ENCODE measurements at regions not wholly inside any gene's neighbourhood (a gene's known extent, or its start where the extent isn't known, plus 50 kb on each side); places are given as distances from the start of the nearest gene placed in this dataset.
"Not testable (repeated sequence)": the region's sequence is repeated elsewhere in the genome, so short reads cannot be mapped to it uniquely, and the experiment has no call there.

GRCh38 chr12:105507311-105508038 is 177.0 kb downstream of the C12orf75 start:
- H3K36me3 Mint-ChIP-seq (ENCODE audit: low read depth) = no peaks in the 10 kb centered on the region
- no peak overlapping the region for H3K4me3 Mint-ChIP-seq
- ATAC-seq (replicated peaks) = no peak
- H3K9me3 Mint-ChIP-seq = no peaks in the 10 kb centered on the region
- H3K27me3 Mint-ChIP-seq = peaks cover 14% of the 10 kb centered on the region
- no peak overlapping the region for H3K27ac Mint-ChIP-seq
- H3K4me1 Mint-ChIP-seq = no peaks in the 10 kb centered on the region

GRCh38 chr12:105508096-105508495 is 177.6 kb downstream of the C12orf75 start:
- Mint-ChIP-seq H3K36me3 (ENCODE audit: low read depth) (no peaks in the 10 kb centered on the region), H3K27me3 (peaks cover 14% of the 10 kb centered on the region), H3K4me3 (no peak overlapping the region), H3K27ac (no peak overlapping the region), H3K4me1 (no peaks in the 10 kb centered on the region), H3K9me3 (no peaks in the 10 kb centered on the region)
- no peak for ATAC-seq (replicated peaks)

- no peaks in the 10 kb centered on the region for H3K36me3 Mint-ChIP-seq (ENCODE audit: low read depth)
- no peaks in the 10 kb centered on the region for H3K4me1 Mint-ChIP-seq
- H3K9me3 Mint-ChIP-seq = no peaks in the 10 kb centered on the region
- peaks cover 7% of the 10 kb centered on the region for H3K27me3 Mint-ChIP-seq
- no peak overlapping the region for H3K27ac Mint-ChIP-seq
- no peak for ATAC-seq (replicated peaks)
- no peak overlapping the region for H3K4me3 Mint-ChIP-seq
Observed at GRCh38 chr12:105510526-105510925, 180.0 kb downstream of the C12orf75 start.

- not testable (repeated sequence) for H3K4me1 Mint-ChIP-seq; H3K27ac Mint-ChIP-seq; H3K36me3 Mint-ChIP-seq (ENCODE audit: low read depth); H3K9me3 Mint-ChIP-seq; H3K4me3 Mint-ChIP-seq; ATAC-seq (replicated peaks); H3K27me3 Mint-ChIP-seq
Observed at GRCh38 chr12:105512861-105513260, 182.4 kb downstream of the C12orf75 start.

GRCh38 chr12:105522166-105522825 is 191.8 kb downstream of the C12orf75 start:
- peaks cover 17% of the 10 kb centered on the region for H3K27me3 Mint-ChIP-seq
- H3K27ac Mint-ChIP-seq = no peak overlapping the region
- no peaks in the 10 kb centered on the region for H3K36me3 Mint-ChIP-seq (ENCODE audit: low read depth)
- ATAC-seq (replicated peaks) = no peak
- H3K4me3 Mint-ChIP-seq = no peak overlapping the region
- no peaks in the 10 kb centered on the region for H3K4me1 Mint-ChIP-seq
- no peaks in the 10 kb centered on the region for H3K9me3 Mint-ChIP-seq

GRCh38 chr12:105523164-105524057 is 192.9 kb downstream of the C12orf75 start:
- Mint-ChIP-seq H3K9me3 (no peaks in the 10 kb centered on the region), H3K27ac (no peak overlapping the region), H3K27me3 (peaks cover 16% of the 10 kb centered on the region), H3K36me3 (ENCODE audit: low read depth) (no peaks in the 10 kb centered on the region), H3K4me1 (no peaks in the 10 kb centered on the region), H3K4me3 (no peak overlapping the region)
- no peak for ATAC-seq (replicated peaks)

- Mint-ChIP-seq H3K4me1 (no peaks in the 10 kb centered on the region), H3K9me3 (no peaks in the 10 kb centered on the region), H3K4me3 (no peak overlapping the region), H3K27ac (no peak overlapping the region), H3K27me3 (peaks cover 10% of the 10 kb centered on the region), H3K36me3 (ENCODE audit: low read depth) (no peaks in the 10 kb centered on the region)
- ATAC-seq (replicated peaks) = no peak
Observed at GRCh38 chr12:105524961-105525360, 194.5 kb downstream of the C12orf75 start.

GRCh38 chr12:105534068-105534467 is 203.6 kb downstream of the C12orf75 start:
- H3K27ac Mint-ChIP-seq = no peak overlapping the region
- ATAC-seq (replicated peaks) = no peak
- no peaks in the 10 kb centered on the region for H3K36me3 Mint-ChIP-seq (ENCODE audit: low read depth)
- H3K9me3 Mint-ChIP-seq = peaks cover 3% of the 10 kb centered on the region
- no peak overlapping the region for H3K4me3 Mint-ChIP-seq
- H3K27me3 Mint-ChIP-seq = peaks cover 12% of the 10 kb centered on the region
- H3K4me1 Mint-ChIP-seq = no peaks in the 10 kb centered on the region

GRCh38 chr12:105535033-105535432 is 204.5 kb downstream of the C12orf75 start:
- H3K27me3 Mint-ChIP-seq = peaks cover 12% of the 10 kb centered on the region
- H3K4me1 Mint-ChIP-seq; H3K4me3 Mint-ChIP-seq; ATAC-seq (replicated peaks); H3K36me3 Mint-ChIP-seq (ENCODE audit: low read depth); H3K9me3 Mint-ChIP-seq; H3K27ac Mint-ChIP-seq: not testable (repeated sequence)

- peaks cover 3% of the 10 kb centered on the region for H3K9me3 Mint-ChIP-seq
Observed at GRCh38 chr12:105538880-105539279, 208.4 kb downstream of the C12orf75 start.

GRCh38 chr12:105539735-105540134 is 209.2 kb downstream of the C12orf75 start:
- Mint-ChIP-seq H3K4me1 (no peaks in the 10 kb centered on the region), H3K27me3 (peaks cover 7% of the 10 kb centered on the region), H3K27ac (no peak overlapping the region), H3K9me3 (peaks cover 3% of the 10 kb centered on the region), H3K36me3 (ENCODE audit: low read depth) (no peaks in the 10 kb centered on the region), H3K4me3 (no peak overlapping the region)
- ATAC-seq (replicated peaks) = no peak

More at GRCh38 chr12:105538880-105539279, 208.4 kb downstream of the C12orf75 start:
- Mint-ChIP-seq H3K36me3 (ENCODE audit: low read depth) (no peaks in the 10 kb centered on the region), H3K4me1 (no peaks in the 10 kb centered on the region), H3K27ac (no peak overlapping the region), H3K4me3 (no peak overlapping the region), H3K27me3 (peaks cover 7% of the 10 kb centered on the region)
- no peak for ATAC-seq (replicated peaks)

GRCh38 chr12:105547786-105548185 is 217.3 kb downstream of the C12orf75 start:
- no peaks in the 10 kb centered on the region for H3K36me3 Mint-ChIP-seq (ENCODE audit: low read depth)
- no peaks in the 10 kb centered on the region for H3K27me3 Mint-ChIP-seq
- H3K27ac Mint-ChIP-seq = no peak overlapping the region
- ATAC-seq (replicated peaks) = no peak
- no peaks in the 10 kb centered on the region for H3K9me3 Mint-ChIP-seq
- H3K4me3 Mint-ChIP-seq = no peak overlapping the region
- no peaks in the 10 kb centered on the region for H3K4me1 Mint-ChIP-seq

GRCh38 chr12:105548626-105549025 is 218.1 kb downstream of the C12orf75 start:
- H3K27ac Mint-ChIP-seq = no peak overlapping the region
- no peaks in the 10 kb centered on the region for H3K4me1 Mint-ChIP-seq
- no peaks in the 10 kb centered on the region for H3K27me3 Mint-ChIP-seq
- no peak for ATAC-seq (replicated peaks)
- H3K36me3 Mint-ChIP-seq (ENCODE audit: low read depth) = no peaks in the 10 kb centered on the region
- H3K9me3 Mint-ChIP-seq = no peaks in the 10 kb centered on the region
- no peak overlapping the region for H3K4me3 Mint-ChIP-seq

GRCh38 chr12:105552056-105552455 is 221.6 kb downstream of the C12orf75 start:
- Mint-ChIP-seq H3K4me1 (no peaks in the 10 kb centered on the region), H3K36me3 (ENCODE audit: low read depth) (no peaks in the 10 kb centered on the region), H3K27ac (no peak overlapping the region), H3K4me3 (no peak overlapping the region), H3K9me3 (no peaks in the 10 kb centered on the region), H3K27me3 (no peaks in the 10 kb centered on the region)
- ATAC-seq (replicated peaks) = no peak

Measured in activated T-helper 17 cell treated with anti-CD3 and anti-CD28 coated beads, Interleukin-2, amount 50 U/mL, for 72 hours (primary cell).